NCI-H526 treated with DMSO at 0.1 percent for 48 hours (cell line): ENCODE measurements at regions not wholly inside any gene's neighbourhood (a gene's known extent, or its start where the extent isn't known, plus 50 kb on each side); places are given as distances from the start of the nearest gene placed in this dataset.

Source experiments
- DNase-seq: peaks from one replicate; lab custom pipeline; 2025; lab: John Stamatoyannopoulos, UW

- DNase-seq, result no peak
These were observed 1256.8 kb upstream of the SORCS1 start for GRCh38 chr10:108421266-108421665.

DNA sequence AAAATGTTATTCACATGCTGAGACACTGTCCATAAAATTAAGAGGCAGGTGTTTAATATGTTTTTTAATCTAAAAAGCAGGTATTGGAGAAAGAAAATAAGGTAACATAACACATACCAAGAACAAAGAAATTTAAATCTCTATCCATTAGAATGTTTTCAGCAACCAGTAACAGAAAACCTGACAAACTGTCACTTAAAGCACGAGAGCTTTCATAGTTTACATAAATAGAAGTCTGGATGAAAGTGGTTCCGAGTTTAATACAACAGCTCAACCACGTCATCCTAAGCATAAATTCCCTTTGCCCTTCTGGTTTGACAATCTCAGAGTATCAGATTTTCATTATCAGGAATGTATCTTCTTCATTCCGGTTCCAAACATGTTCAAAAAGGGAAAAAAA, 1249.4 kb upstream of the SORCS1 start:
- no peak for DNase-seq

DNA sequence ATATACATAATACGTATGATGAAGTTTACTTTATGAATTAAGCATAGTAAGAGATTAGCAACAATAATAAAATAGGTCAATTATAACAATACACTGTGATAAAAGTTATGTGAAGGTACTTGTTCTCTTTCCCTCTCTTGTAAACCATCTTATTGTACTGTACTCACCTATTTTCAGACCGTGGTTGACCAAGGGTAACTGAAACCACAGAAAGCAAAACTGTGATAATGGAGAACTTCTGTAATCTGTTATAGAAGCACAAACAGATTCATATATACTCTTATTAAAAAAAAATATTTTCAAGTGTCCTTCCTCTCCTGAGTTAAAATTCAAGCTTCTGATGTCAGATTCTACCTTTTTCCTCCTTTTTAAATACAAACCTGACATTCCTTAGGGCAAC, 1247.8 kb upstream of the SORCS1 start:
- no peak for DNase-seq

- DNase-seq, result no peak
These were observed 1247.4 kb upstream of the SORCS1 start for GRCh38 chr10:108411894-108412293.

- no peak for DNase-seq
These were observed 1246.7 kb upstream of the SORCS1 start for GRCh38 chr10:108411206-108411605.

DNA sequence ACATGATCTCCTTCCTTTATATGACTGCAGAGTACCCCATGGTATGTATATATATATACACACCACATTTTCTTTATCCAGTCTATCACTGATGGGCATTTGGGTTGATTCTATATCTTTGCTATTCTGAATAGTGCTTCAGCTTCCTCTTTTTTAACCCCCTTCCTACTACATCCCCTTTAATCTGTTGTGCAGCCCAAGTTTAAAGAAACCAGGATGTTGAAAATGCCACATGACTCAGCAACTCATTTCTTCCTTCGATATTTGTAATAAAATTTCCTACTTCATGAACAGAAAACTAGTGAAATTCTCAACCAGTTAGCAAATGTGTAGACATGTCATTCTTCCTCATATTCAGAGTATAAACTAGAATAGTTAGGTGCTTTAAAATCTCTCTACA, 1245.7 kb upstream of the SORCS1 start:
- DNase-seq, result no peak

DNA sequence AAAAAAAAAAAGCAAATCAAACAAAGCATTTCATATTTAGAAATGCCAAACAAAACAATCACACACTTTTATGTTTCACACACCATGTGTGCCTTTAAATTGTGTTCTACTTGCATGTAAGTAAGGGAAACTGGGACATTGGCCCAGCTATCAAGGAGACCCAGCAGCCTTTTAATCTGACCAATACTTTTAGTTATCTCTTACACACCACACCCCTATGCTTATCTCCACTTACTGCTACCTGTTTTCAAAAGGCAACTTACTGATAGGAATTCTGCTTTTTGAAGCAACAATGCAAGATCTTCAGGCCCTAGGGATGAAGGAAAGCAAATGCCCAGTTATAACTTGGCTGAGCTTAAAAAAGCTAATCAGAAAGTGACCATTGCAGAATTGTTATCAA, 1244.8 kb upstream of the SORCS1 start:
- DNase-seq, result no peak

DNA sequence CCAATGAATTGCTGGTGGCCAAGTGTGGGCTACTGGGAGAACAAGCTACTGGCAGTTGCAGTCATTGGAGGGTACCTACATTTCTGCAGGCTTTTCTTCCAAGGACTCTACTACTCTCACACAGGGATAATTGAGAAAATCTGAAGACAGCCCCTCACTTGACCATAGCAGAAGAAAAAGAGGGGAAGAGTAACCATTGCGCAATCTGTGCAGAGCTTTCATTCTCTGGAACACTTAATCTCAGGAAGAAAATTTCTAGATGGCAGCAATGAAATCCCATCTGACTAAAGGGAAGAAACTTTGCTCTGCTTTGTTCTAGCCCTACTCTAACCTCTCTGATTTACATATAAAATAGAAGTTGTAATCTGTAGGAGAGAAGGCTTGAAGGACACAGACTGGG, 1239.6 kb upstream of the SORCS1 start:
- no peak for DNase-seq

- no peak for DNase-seq
These were observed 1235.0 kb upstream of the SORCS1 start for GRCh38 chr10:108399465-108399864.

GRCh38 chr10:108393089-108393488, 1228.6 kb upstream of the SORCS1 start:
- DNase-seq, result no peak

DNA sequence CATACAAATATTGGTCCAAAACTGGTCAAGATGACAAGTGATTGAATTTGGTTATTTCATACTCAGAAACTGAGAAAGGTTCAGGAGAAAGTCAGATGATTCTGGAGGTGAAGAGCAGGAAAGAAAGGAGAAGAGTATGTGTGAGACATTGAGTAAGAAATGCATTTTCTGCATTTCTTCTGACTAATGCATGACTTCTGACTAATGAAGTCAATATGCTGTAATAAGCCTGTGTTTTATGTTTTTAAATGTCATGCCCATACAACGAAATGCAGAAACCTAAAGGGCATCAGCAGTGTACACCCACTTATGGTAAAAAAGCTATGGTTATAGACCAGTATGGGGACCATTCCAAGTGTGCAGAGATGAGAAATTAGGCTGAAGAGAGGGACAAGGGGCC, 1227.8 kb upstream of the SORCS1 start:
- DNase-seq, result no peak

DNA sequence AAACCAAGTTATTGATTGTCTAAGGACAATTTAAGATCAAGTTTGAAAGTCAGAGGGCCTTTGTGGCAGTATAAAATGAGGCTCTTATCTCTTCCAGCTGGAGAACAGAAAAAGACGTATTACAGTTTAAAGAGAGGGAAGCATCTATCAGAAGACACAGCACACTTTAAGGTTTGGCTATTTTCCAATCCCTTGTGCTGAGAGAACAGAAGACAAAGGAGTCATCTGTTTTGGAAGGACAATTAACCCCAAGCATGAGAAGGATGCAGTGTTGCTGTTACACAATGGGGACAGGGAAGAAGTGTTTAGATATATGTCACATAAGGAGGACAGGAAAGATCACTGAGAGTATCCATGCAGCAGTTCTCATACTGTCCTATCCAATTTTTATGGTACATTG, 1224.2 kb upstream of the SORCS1 start:
- DNase-seq, result no peak

GRCh38 chr10:108385963-108386362, 1221.5 kb upstream of the SORCS1 start:
- DNase-seq, result no peak

DNA sequence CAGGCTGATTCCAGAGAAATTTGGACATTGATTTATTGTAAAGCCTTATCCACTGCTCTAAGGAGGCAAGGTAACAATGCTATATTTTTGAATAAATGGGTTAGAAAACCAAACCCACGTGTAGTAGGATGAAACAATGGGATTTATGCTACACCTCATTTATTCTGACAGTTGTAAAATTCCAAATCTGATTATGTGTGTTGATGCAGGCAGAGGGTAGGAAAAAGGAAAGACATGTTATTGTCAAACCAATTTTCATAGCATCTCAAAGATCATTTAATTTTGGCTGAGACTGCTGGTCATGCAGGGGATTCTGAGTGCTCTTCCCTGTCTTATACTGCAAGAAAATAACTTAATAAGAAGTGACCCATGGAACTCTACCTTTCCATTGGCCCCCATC, 1219.9 kb upstream of the SORCS1 start:
- no peak for DNase-seq

DNA sequence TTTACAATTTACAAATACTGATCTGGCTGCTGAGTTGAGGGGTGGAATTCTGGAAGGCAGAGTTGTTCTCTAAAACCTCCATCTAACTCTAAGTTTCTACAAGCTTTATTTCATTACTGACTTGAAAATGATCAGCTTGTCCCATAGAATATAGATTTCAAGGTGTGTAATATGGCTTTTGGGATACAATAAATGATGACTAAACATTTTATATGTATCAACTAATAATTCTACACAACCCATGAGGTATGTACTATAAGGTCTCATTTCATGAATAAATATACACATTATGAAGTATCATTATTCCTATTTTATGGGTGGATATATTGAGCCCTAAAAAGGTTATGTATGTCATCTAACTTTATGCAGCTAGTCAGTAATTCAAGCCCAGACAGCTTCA, 1214.3 kb upstream of the SORCS1 start:
- DNase-seq, result no peak

GRCh38 chr10:108375691-108376090, 1211.2 kb upstream of the SORCS1 start:
- DNase-seq, result no peak

DNA sequence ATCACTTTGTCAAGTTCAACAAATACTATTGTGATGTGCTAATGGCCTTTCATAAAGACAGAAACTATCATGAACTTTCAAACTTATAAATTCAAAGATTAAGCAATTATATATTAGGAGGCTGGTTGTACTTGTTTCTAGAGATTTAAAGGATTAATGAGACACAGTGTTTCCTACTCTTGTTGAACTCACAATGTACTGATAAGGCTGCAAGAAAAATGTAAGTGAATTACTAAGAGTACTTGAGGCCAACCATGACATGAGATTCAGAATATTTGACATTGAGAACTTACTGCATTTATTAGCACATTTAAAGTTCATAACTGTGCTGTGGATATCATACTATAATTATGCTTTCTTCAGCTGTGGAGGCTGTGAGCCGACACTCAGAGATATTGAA, 1210.5 kb upstream of the SORCS1 start:
- no peak for DNase-seq

GRCh38 chr10:108365541-108365940, 1201.0 kb upstream of the SORCS1 start:
- no peak for DNase-seq

DNA sequence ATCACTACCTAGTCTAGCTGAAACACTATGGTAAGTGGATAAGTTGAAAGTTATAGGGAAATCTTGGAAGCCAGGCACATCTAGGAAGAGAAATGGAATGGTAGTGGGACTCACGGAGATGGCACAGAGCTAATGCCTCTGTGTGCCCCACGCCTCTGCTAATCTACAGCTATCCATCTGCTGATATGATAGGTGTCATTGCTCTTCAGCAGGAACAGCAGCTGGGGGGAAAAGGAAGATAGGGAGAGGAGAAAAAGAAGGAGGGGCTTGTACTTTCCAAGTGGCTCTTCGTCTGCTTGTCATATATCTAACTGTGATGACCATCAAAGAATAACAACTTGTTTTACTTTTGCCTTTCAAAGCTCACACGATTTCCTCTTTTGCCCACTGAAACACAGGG, 1199.1 kb upstream of the SORCS1 start:
- DNase-seq, result no peak

DNA sequence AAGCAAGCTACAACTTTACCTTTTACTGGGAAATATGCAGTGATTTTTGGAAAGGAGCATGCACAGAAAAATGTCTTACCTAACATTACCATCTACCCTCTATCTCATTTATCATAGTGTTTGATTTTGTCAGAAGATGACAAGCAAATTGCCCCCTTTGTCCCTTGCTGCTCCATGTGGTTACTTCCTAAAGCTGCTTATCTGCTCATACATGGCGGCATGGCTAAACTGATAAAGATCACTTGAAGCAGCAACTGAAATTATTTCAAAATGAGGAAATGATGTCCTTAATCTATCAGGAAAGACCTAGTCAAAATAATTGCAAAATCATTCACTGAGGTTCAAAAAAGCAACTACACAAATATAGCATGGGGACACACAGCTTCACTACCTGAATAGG, 1198.5 kb upstream of the SORCS1 start:
- DNase-seq, result no peak

DNA sequence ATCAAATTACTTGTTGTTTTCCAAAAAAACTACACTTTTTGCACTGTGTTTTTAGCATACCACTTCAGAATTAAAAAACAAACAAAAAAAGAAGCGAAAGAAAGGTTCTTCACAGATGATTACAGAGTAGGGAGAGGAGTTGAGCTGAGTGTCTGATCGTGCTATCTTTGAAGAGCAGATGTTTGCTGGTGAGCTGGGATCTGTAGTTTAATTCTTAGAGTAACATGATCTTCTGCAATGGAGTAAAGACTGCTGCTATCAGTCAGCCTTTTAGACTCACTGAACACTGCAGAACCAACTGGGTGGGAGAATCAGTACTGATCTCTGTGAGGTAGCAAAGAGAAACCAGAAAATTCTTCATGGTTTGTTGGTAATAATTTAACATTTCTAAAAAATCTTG, 1197.8 kb upstream of the SORCS1 start:
- DNase-seq, result no peak

DNA sequence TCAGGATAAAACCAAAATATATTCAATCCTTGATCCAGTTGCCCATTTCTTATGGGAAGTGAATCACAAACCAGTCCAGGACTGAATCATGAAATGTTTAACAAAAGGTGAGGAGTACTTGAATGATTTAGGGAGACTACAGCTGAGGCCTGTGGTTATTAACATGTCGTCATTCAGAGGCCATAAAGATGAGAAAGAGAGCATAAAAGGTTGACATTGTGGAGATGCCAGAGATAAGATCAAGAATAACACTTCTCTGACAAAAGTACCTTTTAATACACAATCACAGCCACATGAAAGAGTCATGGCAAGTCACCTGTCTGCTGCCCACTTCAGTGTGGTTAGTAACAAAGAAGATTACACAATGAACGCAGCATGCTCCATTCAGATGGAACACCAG, 1195.7 kb upstream of the SORCS1 start:
- DNase-seq, result no peak

DNA sequence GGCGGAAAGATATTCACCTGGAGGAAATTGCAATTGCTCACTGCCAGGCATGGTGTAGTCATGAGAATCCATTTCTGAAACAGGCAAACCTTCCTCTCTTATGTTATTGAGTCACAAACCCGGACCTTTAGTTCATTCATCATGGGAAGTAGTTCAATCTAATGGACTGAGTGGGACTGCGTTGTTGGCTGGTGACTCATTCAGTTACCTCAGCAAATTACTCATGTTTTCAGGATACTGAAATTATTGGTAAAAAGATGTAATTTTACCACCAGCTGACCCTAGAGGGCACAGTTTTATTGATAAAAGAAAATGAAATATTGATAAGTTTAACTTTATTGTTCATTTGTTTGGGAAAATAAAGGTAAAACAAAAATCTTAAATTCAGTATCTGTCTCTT, 1194.4 kb upstream of the SORCS1 start:
- no peak for DNase-seq

- DNase-seq, result no peak
These were observed 1188.3 kb upstream of the SORCS1 start for GRCh38 chr10:108352771-108353170.

DNA sequence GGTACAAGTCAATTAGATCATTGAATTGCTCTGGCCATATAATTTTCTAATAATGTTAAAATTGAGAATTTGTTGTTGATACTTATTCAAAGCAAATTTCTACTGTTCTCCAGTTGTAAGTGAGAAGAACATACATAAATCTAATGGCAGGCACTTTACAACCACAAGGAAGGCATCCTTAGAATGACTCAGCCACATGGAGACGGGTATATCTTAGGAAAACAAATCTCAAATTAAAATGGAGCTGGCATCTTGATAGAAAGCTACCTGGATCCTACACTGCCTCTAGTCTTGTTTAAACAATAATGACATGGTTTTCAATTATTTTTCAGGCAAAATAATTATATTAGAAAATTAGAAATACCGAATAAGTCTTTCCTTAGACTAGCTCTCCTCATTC, 1183.7 kb upstream of the SORCS1 start:
- no peak for DNase-seq
